H9 (cell line): ENCODE measurements at regions not wholly inside any gene's neighbourhood (a gene's known extent, or its start where the extent isn't known, plus 50 kb on each side); places are given as distances from the start of the nearest gene placed in this dataset.

Experiments
- DNase-seq: peaks from one replicate; pipeline ENCODE4 v3.0.0-alpha.2; 2017
- H2AFZ ChIP-seq: one replicate; pipeline ENCODE4 v1.6.1; 2013; ENCODE audit warnings: mild to moderate bottlenecking, low read length, control low read depth, moderate library complexity
- H2AK5ac ChIP-seq: 2 replicates; pipeline ENCODE4 v1.6.1; 2013; ENCODE audit warnings: low read length, control low read depth, mixed read lengths; ENCODE audit not compliant: insufficient read length
- H2BK120ac ChIP-seq: one replicate; pipeline ENCODE4 v1.6.1; 2013; ENCODE audit warnings: low read depth, mild to moderate bottlenecking, low read length, control low read depth, inconsistent platforms; ENCODE audit not compliant: poor library complexity, severe bottlenecking
- H2BK12ac ChIP-seq: 2 replicates; pipeline ENCODE4 v1.6.1; 2013; ENCODE audit warnings: low read length, control low read depth, mixed read lengths, low read depth; ENCODE audit not compliant: insufficient read length
- H2BK15ac ChIP-seq: 2 replicates; pipeline ENCODE4 v1.6.1; 2013; ENCODE audit warnings: low read depth, low read length, control low read depth
- H2BK20ac ChIP-seq: one replicate; pipeline ENCODE4 v1.6.1; 2013; ENCODE audit warnings: low read depth, mild to moderate bottlenecking, low read length, control low read depth, inconsistent platforms; ENCODE audit not compliant: poor library complexity, severe bottlenecking
- H2BK5ac ChIP-seq: 2 replicates; pipeline ENCODE4 v1.6.1; 2013; ENCODE audit warnings: low read length, control low read depth, mixed read lengths; ENCODE audit not compliant: insufficient read length
- H3K14ac ChIP-seq: 2 replicates; pipeline ENCODE4 v1.6.1; 2013; ENCODE audit warnings: low read length, control low read depth; ENCODE audit not compliant: insufficient read depth
- H3K18ac ChIP-seq: 2 replicates; pipeline ENCODE4 v1.6.1; 2013; ENCODE audit warnings: low read depth, mild to moderate bottlenecking, mixed read lengths, low read length, control low read depth; ENCODE audit not compliant: insufficient read length
- H3K23ac ChIP-seq: 2 replicates; pipeline ENCODE4 v1.6.1; 2013; ENCODE audit warnings: low read length, control low read depth, mixed read lengths, low read depth; ENCODE audit not compliant: insufficient read length
- H3K23me2 ChIP-seq: 2 replicates; pipeline ENCODE4 v1.6.1; 2013; ENCODE audit warnings: low read depth, mild to moderate bottlenecking, mixed read lengths, low read length, control low read depth; ENCODE audit not compliant: insufficient read length, poor library complexity, severe bottlenecking
- H3K27ac ChIP-seq: 2 replicates; pipeline ENCODE4 v1.5.1; 2013; ENCODE audit warnings: low read length, control low read depth, mixed read lengths, low read depth; ENCODE audit not compliant: insufficient read length
- H3K27me3 ChIP-seq: 2 replicates; pipeline ENCODE4 v1.6.1; 2013; ENCODE audit warnings: low read length, control low read depth, inconsistent platforms; ENCODE audit not compliant: insufficient read depth
- H3K4ac ChIP-seq: 2 replicates; pipeline ENCODE4 v1.6.1; 2013; ENCODE audit warnings: low read depth, mild to moderate bottlenecking, control low read depth, inconsistent platforms, low read length, moderate library complexity
- H3K4me1 ChIP-seq: 2 replicates; pipeline ENCODE4 v1.6.1; 2013; ENCODE audit warnings: low read length, control low read depth, inconsistent platforms; ENCODE audit not compliant: insufficient read depth
- H3K4me2 ChIP-seq: 2 replicates; pipeline ENCODE4 v1.6.1; 2013; ENCODE audit warnings: low read length, control low read depth, mixed read lengths; ENCODE audit not compliant: insufficient read length, insufficient read depth
- H3K56ac ChIP-seq: 2 replicates; pipeline ENCODE4 v1.6.1; 2013; ENCODE audit warnings: low read depth, mild to moderate bottlenecking, mixed read lengths, low read length, control low read depth; ENCODE audit not compliant: insufficient read length
- H3K79me1 ChIP-seq: 2 replicates; pipeline ENCODE4 v1.6.1; 2013; ENCODE audit warnings: low read depth, mild to moderate bottlenecking, moderate library complexity, low read length, control low read depth, inconsistent platforms; ENCODE audit not compliant: insufficient read depth, poor library complexity, severe bottlenecking
- H3K79me2 ChIP-seq: 2 replicates; pipeline ENCODE4 v1.6.1; 2013; ENCODE audit warnings: low read length, control low read depth, inconsistent platforms; ENCODE audit not compliant: insufficient read depth
- H3K9ac ChIP-seq: 2 replicates; pipeline ENCODE4 v1.6.1; 2013; ENCODE audit warnings: low read length, control low read depth, mixed read lengths; ENCODE audit not compliant: insufficient read length; ENCODE audit errors: extremely low read depth
- H3K9me3 ChIP-seq: one replicate; pipeline ENCODE4 v1.6.1; 2013; ENCODE audit warnings: low read depth, low read length, inconsistent platforms; ENCODE audit not compliant: control insufficient read depth
- H3T11ph ChIP-seq: one replicate; pipeline ENCODE4 v1.6.1; 2013; ENCODE audit warnings: mild to moderate bottlenecking, low read length, control low read depth, inconsistent platforms
- H4K20me1 ChIP-seq: one replicate; pipeline ENCODE4 v1.6.1; 2013; ENCODE audit not compliant: control insufficient read depth, insufficient read length, insufficient read depth
- H4K5ac ChIP-seq: 2 replicates; pipeline ENCODE4 v1.6.1; 2013; ENCODE audit warnings: low read depth, mild to moderate bottlenecking, mixed read lengths, low read length, control low read depth; ENCODE audit not compliant: insufficient read length
- H4K8ac ChIP-seq: replicated peaks from 2 replicates; pipeline ENCODE4 v1.6.1; 2013; ENCODE audit warnings: low read length, control low read depth, mixed read lengths, low read depth; ENCODE audit not compliant: insufficient read length
- H4K91ac ChIP-seq: 2 replicates; pipeline ENCODE4 v1.6.1; 2013; ENCODE audit warnings: low read depth, mild to moderate bottlenecking, moderate library complexity, mixed read lengths, low read length, control low read depth; ENCODE audit not compliant: insufficient read length
- H3K27ac Mint-ChIP-seq, 3 experiments: 2 replicates in 2 of 3; 3 replicates in 1 of 3; pipeline ENCODE4 v1.8.0; 2020 to 2021; ENCODE audit warnings: mixed read lengths in 3 of 3, mild to moderate bottlenecking in 1 of 3, moderate library complexity in 1 of 3
- H3K27me3 Mint-ChIP-seq: 2 replicates; pipeline ENCODE4 v1.8.0; 2021; ENCODE audit warnings: low read depth, mild to moderate bottlenecking, moderate library complexity, mixed read lengths
- H3K36me3 Mint-ChIP-seq, 3 experiments: 2 replicates in 2 of 3; 3 replicates in 1 of 3; pipeline ENCODE4 v1.8.0; 2020 to 2021; ENCODE audit warnings: low read depth in 3 of 3, mixed read lengths in 3 of 3; ENCODE audit not compliant: insufficient read depth in 1 of 3
- H3K4me1 Mint-ChIP-seq, 2 experiments: 2 replicates each; pipeline ENCODE4 v1.8.0; 2020; ENCODE audit warnings: mixed read lengths in 2 of 2
- H3K4me3 Mint-ChIP-seq, 2 experiments: 2 replicates in 1 of 2; 3 replicates in 1 of 2; pipeline ENCODE4 v1.8.0; 2020 to 2021; ENCODE audit warnings: mild to moderate bottlenecking in 2 of 2, mixed read lengths in 2 of 2, moderate library complexity in 1 of 2
- H3K9me3 Mint-ChIP-seq, 2 experiments: 2 replicates in 1 of 2; 3 replicates in 1 of 2; pipeline ENCODE4 v1.8.0; 2020; ENCODE audit warnings: mild to moderate bottlenecking in 2 of 2, mixed read lengths in 2 of 2, moderate library complexity in 1 of 2
- CTCF ChIP-seq: fragments of 200-600 bp; sonication (generic); conservative IDR thresholded peaks from 3 replicates; pipeline ENCODE4 v1.8.0; 2021; ENCODE audit warnings: antibody characterized with exemption, mild to moderate bottlenecking
- WGBS: extraction: QIAGEN DNeasy Blood & Tissue Kit; methylation state at CpG from one replicate; pipeline ENCODE4 v1.1.7; 2013; ENCODE audit warnings: missing lambda C conversion rate, low lambda C conversion rate, mixed read lengths; ENCODE audit not compliant: insufficient read length; ENCODE audit errors: extremely low coverage; 5-methylcytosine and 5-hydroxymethylcytosine counted together

DNA sequence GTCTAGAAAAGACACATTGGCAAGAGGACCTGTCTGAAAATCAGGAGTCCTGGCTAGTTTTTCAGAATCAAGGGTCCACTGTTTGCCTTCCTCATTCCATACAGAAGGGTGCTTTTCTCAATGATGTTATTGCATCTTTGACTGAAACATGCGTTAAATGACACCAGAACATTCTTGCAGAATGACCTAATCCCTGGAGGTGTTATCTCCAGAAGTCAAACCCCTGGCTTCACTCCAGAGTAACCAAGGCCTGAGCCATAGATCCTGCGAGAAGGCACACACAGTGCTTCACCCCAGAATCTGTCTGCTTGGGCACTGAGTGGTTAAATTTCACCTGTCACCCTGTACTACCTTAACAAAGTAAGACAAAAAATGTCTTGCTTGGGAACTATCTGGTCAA, 1055.2 kb upstream of the FANCL start:
- H3K4me2 ChIP-seq: no peak overlapping the region
- Mint-ChIP-seq H3K9me3 (no peaks in the 10 kb centered on the region; a peak in 1 of 5 replicates), H3K27ac (no peak overlapping the region), H3K36me3 (no peaks in the 10 kb centered on the region), H3K27me3 (no peaks in the 10 kb centered on the region), H3K4me3 (no peak overlapping the region), H3K4me1 (peaks cover 22 to 26% of the 10 kb centered on the region in 2 experiments)
- no peak overlapping the region for H4K91ac ChIP-seq
- no peak overlapping the region for H2BK5ac ChIP-seq
- no peak overlapping the region for H3K18ac ChIP-seq
- no peaks in the 10 kb centered on the region for H4K20me1 ChIP-seq
- H2BK15ac ChIP-seq: no peak overlapping the region
- WGBS: no CpG with 5 or more reads among the region's 2 CpGs
- no peak overlapping the region for H2AK5ac ChIP-seq
- H4K8ac ChIP-seq: no peak overlapping the region
- no peak overlapping the region for H2BK20ac ChIP-seq
- H3K23me2 ChIP-seq: no peaks in the 10 kb centered on the region
- DNase-seq: no peak
- no peak overlapping the region for H3T11ph ChIP-seq
- H3K9ac ChIP-seq: no peak overlapping the region
- no peak for TF ChIP-seq CTCF
- peaks cover 4% of the 10 kb centered on the region; the same call in 1 of the 2 replicates for H3K4me1 ChIP-seq
- H2AFZ ChIP-seq: no peak overlapping the region
- H3K4ac ChIP-seq: no peak overlapping the region
- H3K56ac ChIP-seq: no peak overlapping the region
- no peaks in the 10 kb centered on the region for H3K27me3 ChIP-seq
- H2BK120ac ChIP-seq: no peak overlapping the region
- H3K79me1 ChIP-seq: no peaks in the 10 kb centered on the region
- no peaks in the 10 kb centered on the region for H3K79me2 ChIP-seq
- no peak overlapping the region for H3K27ac ChIP-seq
- H3K14ac ChIP-seq: no peak overlapping the region
- no peaks in the 10 kb centered on the region for H3K9me3 ChIP-seq
- no peak overlapping the region for H3K23ac ChIP-seq
- no peak overlapping the region for H4K5ac ChIP-seq
- H2BK12ac ChIP-seq: no peak overlapping the region
